ENCODE measurements at regions not wholly inside any gene's neighbourhood (a gene's known extent, or its start where the extent isn't known, plus 50 kb on each side); places are given as distances from the start of the nearest gene placed in this dataset.

DNA sequence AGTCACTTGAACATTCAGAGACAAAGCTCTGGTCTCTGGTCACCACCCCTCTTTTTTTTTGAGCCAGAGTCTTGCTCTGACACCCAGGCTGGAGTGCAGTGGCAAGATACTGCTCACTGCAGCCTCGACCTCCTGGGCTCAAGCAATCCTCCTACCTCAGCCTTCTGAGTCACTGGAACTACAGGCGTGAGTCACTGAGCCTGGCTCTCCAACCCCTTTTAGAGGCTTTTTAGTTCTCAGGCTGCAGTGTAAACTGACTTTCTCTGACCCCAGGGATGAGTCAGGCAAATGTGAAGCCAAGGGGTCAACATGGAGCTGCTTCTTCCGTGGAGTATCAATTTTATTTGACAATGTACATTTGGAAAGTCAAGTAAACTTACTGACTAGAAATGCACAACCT, 229.2 kb downstream of the PTTG2 start:
- no peak overlapping the region for H3K4me3 Mint-ChIP-seq
- DNase-seq (ENCODE audit: low spot score) = no peak
- ATAC-seq = peak in 1 of 2 donors; percentile 58

DNA sequence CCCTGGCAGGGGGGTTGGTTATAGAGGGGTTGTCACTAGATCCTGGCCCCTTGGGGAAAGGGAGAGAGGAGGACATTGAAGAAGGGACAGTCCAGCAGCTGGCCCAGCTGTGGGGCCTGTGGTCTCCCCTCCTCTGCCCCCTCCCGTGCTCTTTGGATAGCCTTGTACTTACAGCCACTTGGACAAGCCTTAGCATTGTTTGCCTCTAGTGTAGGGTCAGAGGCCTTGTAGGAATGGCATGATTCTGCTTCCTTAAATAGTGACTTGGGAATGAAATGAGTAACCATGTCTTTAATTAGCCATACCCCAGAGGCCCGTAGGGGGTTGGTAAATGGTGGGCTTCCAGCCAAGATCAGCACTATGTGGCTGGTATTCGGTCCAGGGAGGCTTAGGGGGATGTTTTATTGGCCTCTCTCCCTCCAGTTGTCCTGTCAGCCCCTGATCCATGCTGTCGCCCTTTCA, 230.6 kb downstream of the PTTG2 start:
- peaks cover 0 to 3% of the 10 kb centered on the region in 2 donors for H3K27me3 Mint-ChIP-seq
- peaks cover 0 to 8% of the 10 kb centered on the region in 2 donors for H3K4me1 Mint-ChIP-seq (ENCODE audit: low read depth in 2 of 2)
- H3K9me3 Mint-ChIP-seq = no peaks in the 10 kb centered on the region
- peaks cover 5% of the 10 kb centered on the region for H3K36me3 Mint-ChIP-seq
- no peak overlapping the region for H3K4me3 Mint-ChIP-seq
- ATAC-seq = no peak
- no peak for DNase-seq (ENCODE audit: low spot score)
- H3K27ac Mint-ChIP-seq = no peak overlapping the region

More for the DNA sequence above, 229.2 kb downstream of the PTTG2 start:
- Mint-ChIP-seq H3K4me1 (ENCODE audit: low read depth in 2 of 2) (peaks cover 0 to 8% of the 10 kb centered on the region in 2 donors), H3K36me3 (no peaks in the 10 kb centered on the region), H3K27me3 (peaks cover 0 to 3% of the 10 kb centered on the region in 2 donors), H3K9me3 (no peaks in the 10 kb centered on the region), H3K27ac (no peak overlapping the region)

DNA sequence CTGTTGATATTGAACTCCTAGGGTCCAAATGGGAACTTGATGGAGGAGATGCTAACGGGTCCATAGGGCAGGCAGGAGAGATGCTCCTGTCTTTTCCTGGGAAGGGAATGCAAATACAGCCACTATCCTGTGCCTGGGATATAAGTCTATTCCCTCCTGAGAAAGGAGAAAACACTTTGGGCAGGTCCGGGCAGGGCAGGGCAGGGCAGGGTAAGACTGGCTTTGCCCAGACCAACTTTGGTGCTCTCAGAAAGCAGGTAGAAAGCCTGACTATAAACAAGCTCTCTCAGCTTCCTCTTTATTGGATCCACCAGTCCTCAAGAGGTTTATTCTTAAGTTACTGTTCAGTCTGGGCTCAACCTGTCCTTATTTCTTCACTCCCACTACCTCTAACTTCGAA, 232.3 kb downstream of the PTTG2 start:
- Mint-ChIP-seq H3K27ac (no peak overlapping the region), H3K4me3 (no peak overlapping the region), H3K27me3 (peaks cover 0 to 3% of the 10 kb centered on the region in 2 donors), H3K9me3 (no peaks in the 10 kb centered on the region), H3K4me1 (ENCODE audit: low read depth in 2 of 2) (peaks cover 0 to 3% of the 10 kb centered on the region in 2 donors), H3K36me3 (peaks cover 9% of the 10 kb centered on the region)
- DNase-seq (ENCODE audit: low spot score) = no peak
- no peak for ATAC-seq

DNA sequence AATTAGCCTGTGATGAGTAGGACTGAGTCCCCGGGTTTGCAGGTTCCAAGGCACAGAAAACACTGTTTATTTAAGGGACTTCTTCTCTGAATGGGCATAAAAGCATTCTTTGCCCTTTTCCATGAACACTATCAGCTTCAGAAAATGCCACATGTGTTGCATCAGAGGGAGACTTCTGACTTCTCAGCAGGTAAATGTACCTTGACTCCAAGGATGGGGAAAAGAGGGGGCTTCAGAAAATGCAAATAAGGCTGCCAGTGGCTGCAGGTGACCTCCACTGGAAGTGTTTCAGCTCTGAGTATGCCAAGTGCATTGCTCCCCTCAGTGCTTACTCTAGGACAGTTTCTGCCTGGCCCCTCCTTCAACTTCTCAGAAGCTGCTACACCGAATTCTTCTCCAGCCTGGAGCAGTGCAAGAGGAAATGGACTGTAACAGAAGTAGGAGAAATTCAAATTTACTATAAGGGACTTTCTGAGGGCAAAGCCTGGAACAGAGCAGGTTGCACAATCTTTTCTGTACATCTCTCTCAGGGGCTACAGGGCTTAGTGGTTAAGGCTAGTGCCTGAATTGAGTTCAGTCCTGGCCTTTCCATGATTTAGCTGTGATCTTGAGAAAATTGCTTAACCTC, 233.2 kb downstream of the PTTG2 start:
- ATAC-seq = no peak
- peaks cover 9% of the 10 kb centered on the region for H3K36me3 Mint-ChIP-seq
- H3K27ac Mint-ChIP-seq = no peak overlapping the region
- no peak for DNase-seq (ENCODE audit: low spot score)
- H3K4me3 Mint-ChIP-seq = no peak overlapping the region
- H3K4me1 Mint-ChIP-seq (ENCODE audit: low read depth in 2 of 2) = no peaks in the 10 kb centered on the region
- no peaks in the 10 kb centered on the region for H3K9me3 Mint-ChIP-seq
- peaks cover 0 to 3% of the 10 kb centered on the region in 2 donors for H3K27me3 Mint-ChIP-seq

DNA sequence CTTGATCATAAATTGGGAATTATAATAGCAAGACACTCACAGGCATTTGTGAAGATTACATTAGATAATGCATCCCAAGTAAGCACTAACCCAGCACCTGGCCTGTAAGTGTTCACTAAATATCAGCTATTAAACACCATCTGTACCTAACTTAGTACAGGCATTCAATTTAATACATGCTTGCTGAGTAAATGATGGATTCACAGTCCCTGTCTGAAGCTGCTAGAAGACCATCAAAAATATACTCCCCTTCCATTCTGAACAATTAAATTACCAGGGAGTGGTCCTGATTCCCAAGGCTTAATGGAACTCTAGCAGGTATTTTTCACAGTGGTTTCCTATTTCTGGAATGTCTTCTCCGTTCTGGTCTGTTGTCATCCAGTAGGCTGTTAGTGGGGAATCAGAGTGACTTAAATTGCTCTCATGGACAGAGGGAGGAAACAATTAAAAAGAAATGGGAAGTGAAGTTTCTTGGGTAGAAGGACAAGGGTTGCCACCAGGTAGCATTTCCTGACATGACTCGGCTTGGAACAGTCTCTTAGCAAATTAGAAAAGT, 233.9 kb downstream of the PTTG2 start:
- H3K27ac Mint-ChIP-seq = no peak overlapping the region
- H3K36me3 Mint-ChIP-seq = peaks cover 9% of the 10 kb centered on the region
- H3K9me3 Mint-ChIP-seq = no peaks in the 10 kb centered on the region
- ATAC-seq = no peak
- DNase-seq (ENCODE audit: low spot score) = no peak
- peaks cover 0 to 3% of the 10 kb centered on the region in 2 donors for H3K27me3 Mint-ChIP-seq
- H3K4me1 Mint-ChIP-seq (ENCODE audit: low read depth in 2 of 2) = no peaks in the 10 kb centered on the region
- H3K4me3 Mint-ChIP-seq = no peak overlapping the region

DNA sequence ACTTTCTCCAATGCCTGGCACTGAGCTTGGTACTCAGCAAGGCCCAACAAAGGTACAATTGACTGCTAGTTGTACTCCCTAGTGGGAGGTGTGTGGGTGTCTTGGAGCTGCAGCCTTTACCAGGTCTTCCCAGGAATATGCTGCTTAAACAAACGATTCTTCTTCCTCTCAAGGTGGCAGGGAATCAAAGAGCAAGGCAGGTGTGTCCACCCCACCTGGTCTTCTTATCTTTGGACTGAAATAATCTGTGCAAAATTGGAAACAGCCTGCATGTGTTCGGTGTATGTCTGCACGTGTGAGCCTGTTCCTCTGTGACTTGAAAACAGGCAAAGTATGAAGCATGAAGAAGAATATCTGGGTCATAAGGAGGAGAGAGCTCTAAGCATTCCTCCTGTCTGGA, 235.3 kb downstream of the PTTG2 start:
- no peaks in the 10 kb centered on the region for H3K9me3 Mint-ChIP-seq
- DNase-seq (ENCODE audit: low spot score) = no peak
- peaks cover 0 to 3% of the 10 kb centered on the region in 2 donors for H3K27me3 Mint-ChIP-seq
- no peaks in the 10 kb centered on the region for H3K4me1 Mint-ChIP-seq (ENCODE audit: low read depth in 2 of 2)
- no peak for ATAC-seq
- no peak overlapping the region for H3K4me3 Mint-ChIP-seq
- H3K36me3 Mint-ChIP-seq = peaks cover 9% of the 10 kb centered on the region
- no peak overlapping the region for H3K27ac Mint-ChIP-seq

DNA sequence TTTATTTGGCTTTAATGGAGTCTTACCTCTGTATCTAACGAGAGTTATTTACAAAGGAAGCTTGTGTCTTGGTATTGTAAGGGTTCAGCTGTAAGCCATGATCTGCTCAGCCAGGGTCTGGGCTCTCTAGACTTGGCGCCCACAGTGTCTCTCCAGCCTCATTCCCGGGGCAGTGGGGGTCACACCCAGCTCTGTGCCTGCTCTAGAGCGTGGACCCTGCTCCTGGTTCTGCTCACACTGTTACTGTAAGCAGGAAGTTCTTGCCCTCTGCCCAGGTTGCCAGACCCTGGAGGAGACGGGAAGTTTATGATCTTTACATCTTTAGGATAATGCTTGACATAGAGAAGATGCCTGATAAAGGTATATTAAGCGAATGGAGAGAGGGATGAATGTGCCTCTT, 235.7 kb downstream of the PTTG2 start:
- H3K4me3 Mint-ChIP-seq = no peak overlapping the region
- H3K27me3 Mint-ChIP-seq = peaks cover 0 to 3% of the 10 kb centered on the region in 2 donors
- no peaks in the 10 kb centered on the region for H3K9me3 Mint-ChIP-seq
- H3K27ac Mint-ChIP-seq = no peak overlapping the region
- DNase-seq (ENCODE audit: low spot score) (no peak), ATAC-seq (no peak)
- no peaks in the 10 kb centered on the region for H3K4me1 Mint-ChIP-seq (ENCODE audit: low read depth in 2 of 2)
- peaks cover 9% of the 10 kb centered on the region for H3K36me3 Mint-ChIP-seq

DNA sequence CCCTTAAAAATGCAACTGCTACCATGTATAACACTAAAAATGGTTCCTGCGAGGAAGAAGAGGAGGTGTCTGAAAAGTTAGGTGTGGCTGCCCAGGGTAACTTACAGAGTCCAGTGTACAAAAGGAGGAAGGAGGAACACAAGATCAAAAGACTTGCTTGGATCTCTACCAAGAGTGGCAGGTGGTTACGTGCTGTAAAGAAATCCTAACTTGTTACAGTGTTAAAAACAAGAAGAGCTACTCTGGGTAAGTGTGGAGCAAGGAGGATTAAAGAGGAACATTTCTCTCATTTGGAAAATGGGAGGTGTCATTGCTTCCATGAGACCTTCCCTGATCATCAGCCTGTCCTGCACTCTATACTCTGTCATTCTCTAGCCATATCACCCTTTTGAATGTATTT, 242.0 kb downstream of the PTTG2 start:
- Mint-ChIP-seq H3K9me3 (no peaks in the 10 kb centered on the region), H3K27ac (no peak overlapping the region), H3K36me3 (no peaks in the 10 kb centered on the region), H3K27me3 (no peaks in the 10 kb centered on the region), H3K4me3 (no peak overlapping the region), H3K4me1 (ENCODE audit: low read depth in 2 of 2) (no peaks in the 10 kb centered on the region)
- no peak for DNase-seq (ENCODE audit: low spot score)
- no peak for ATAC-seq

DNA sequence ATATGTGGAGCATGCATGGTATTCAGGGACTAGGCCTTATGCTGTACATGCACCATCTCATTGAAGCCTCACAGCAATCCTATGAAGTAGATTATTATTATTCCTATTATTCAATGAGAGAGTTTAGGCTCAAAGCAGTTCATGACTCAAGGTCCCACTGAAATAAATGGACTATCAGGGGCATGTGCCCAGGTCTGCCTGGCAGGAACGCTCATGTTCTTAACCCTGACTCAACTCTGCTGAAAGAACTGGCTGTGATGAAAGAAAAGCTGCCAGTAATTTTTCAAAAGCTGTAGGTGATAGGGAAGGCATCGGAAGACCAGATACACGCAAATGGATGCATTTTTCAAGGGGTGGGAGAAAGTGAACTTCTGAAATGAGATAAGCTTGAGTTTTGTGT, 243.4 kb downstream of the PTTG2 start:
- Mint-ChIP-seq H3K36me3 (no peaks in the 10 kb centered on the region), H3K9me3 (no peaks in the 10 kb centered on the region), H3K27me3 (no peaks in the 10 kb centered on the region), H3K4me1 (ENCODE audit: low read depth in 2 of 2) (no peaks in the 10 kb centered on the region), H3K27ac (no peak overlapping the region), H3K4me3 (no peak overlapping the region)
- DNase-seq (ENCODE audit: low spot score) = no peak
- no peak for ATAC-seq

DNA sequence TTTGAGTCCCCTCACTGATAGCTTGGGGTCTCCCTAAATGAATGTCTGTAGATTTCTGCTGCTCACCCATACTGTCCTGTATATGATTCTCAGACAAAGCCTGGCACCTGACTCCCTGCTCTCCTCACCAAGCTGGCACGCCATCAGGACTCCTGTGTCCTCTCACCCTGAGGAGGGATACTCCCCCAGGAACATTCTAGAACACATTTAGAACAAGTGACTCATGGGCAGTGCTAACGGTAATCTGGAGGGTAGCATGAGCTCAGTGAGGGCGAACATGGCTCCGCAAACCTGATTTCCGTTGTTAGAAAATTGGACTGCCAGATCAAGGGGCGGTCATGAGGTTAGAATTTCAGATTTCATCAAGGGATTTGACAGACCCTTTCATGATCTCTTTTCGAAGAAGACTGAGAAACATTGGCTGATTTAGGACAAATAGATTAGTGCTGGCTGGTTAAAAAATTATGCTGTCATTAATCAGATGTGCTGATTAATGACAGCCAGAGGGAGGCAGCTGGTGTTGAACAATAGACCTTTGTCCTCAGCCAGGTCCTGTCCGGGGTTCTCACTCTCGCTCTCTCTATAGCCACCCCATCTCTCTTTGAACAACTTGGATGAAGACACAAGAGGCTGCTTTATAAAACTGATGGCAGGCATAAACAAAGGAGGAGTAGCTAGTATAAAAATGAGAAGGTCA, 244.3 kb downstream of the PTTG2 start:
- Mint-ChIP-seq H3K4me1 (ENCODE audit: low read depth in 2 of 2) (no peaks in the 10 kb centered on the region), H3K36me3 (no peaks in the 10 kb centered on the region), H3K4me3 (no peak overlapping the region), H3K27me3 (no peaks in the 10 kb centered on the region), H3K27ac (no peak overlapping the region), H3K9me3 (no peaks in the 10 kb centered on the region)
- no peak for DNase-seq (ENCODE audit: low spot score)
- ATAC-seq = no peak

DNA sequence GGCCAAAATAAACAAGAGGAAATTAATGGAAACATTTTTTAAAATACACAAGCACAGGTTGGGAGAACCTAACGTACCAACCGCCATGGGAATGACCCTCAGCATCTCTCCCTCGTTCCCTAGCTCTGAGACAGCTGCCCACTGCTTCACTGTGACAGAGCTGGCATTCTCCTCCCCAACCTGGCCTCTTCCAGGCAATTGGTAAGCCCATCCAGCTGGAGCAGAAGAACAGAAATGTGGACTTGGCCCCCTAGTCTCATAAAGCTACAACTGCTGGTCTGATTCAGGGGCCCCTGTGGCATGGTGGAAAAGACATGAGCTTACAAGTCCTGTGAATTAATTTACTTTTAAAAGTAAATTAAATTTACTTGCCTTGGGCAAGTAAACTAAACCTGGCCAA, 245.1 kb downstream of the PTTG2 start:
- no peaks in the 10 kb centered on the region for H3K36me3 Mint-ChIP-seq

DNA sequence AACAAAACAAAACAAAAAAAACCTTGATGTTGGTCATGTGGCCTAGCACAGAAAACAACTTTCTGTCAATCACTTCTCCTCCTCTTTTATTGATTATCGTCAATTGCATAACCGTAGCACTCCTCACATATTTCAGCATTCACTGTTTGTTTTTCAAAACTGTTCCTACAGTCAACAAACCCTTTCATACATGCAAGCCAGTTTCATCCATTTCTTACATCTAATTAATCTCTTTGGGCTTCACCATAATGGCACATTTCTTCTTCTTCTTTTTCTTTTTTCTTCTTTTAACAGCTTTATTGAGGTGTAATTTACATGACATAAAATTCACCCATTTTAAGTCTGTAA, 246.9 kb downstream of the PTTG2 start:
- no peaks in the 10 kb centered on the region for H3K36me3 Mint-ChIP-seq
- H3K27ac Mint-ChIP-seq = no peak overlapping the region
- H3K4me3 Mint-ChIP-seq = no peak overlapping the region
- no peaks in the 10 kb centered on the region for H3K27me3 Mint-ChIP-seq
- peaks cover 0 to 5% of the 10 kb centered on the region in 2 donors for H3K4me1 Mint-ChIP-seq (ENCODE audit: low read depth in 2 of 2)
- H3K9me3 Mint-ChIP-seq = no peaks in the 10 kb centered on the region
- DNase-seq (ENCODE audit: low spot score) = no peak
- ATAC-seq = no peak

More for the DNA sequence above, 245.1 kb downstream of the PTTG2 start:
- no peaks in the 10 kb centered on the region for H3K4me1 Mint-ChIP-seq (ENCODE audit: low read depth in 2 of 2)
- ATAC-seq = no peak
- no peak for DNase-seq (ENCODE audit: low spot score)
- no peak overlapping the region for H3K4me3 Mint-ChIP-seq
- no peak overlapping the region for H3K27ac Mint-ChIP-seq
- no peaks in the 10 kb centered on the region for H3K27me3 Mint-ChIP-seq
- no peaks in the 10 kb centered on the region for H3K9me3 Mint-ChIP-seq

DNA sequence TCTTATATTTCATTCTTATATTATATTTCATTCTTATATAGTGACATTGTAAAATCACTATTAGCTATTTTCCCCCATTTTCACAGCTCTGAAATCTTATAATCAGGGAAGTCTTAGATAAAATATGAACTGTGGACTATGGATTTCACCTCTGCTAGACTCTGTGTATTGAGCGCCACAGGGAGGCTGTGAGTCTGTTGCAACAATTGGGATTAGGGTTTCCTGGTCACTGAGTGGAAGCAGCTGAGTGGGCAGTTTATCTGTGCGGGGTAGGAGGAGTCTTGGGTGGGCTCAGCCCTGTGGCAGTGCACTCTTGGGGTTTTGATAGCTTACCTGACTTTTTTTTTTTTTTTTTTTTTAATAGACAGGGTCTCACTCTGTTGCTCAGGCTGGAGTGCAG, 249.5 kb downstream of the PTTG2 start:
- Mint-ChIP-seq H3K36me3 (no peaks in the 10 kb centered on the region), H3K27ac (no peak overlapping the region), H3K9me3 (no peaks in the 10 kb centered on the region), H3K4me3 (no peak overlapping the region), H3K27me3 (peaks cover 0 to 3% of the 10 kb centered on the region in 2 donors), H3K4me1 (ENCODE audit: low read depth in 2 of 2) (peaks cover 5 to 8% of the 10 kb centered on the region in 2 donors)
- DNase-seq (ENCODE audit: low spot score) (no peak), ATAC-seq (no peak)

DNA sequence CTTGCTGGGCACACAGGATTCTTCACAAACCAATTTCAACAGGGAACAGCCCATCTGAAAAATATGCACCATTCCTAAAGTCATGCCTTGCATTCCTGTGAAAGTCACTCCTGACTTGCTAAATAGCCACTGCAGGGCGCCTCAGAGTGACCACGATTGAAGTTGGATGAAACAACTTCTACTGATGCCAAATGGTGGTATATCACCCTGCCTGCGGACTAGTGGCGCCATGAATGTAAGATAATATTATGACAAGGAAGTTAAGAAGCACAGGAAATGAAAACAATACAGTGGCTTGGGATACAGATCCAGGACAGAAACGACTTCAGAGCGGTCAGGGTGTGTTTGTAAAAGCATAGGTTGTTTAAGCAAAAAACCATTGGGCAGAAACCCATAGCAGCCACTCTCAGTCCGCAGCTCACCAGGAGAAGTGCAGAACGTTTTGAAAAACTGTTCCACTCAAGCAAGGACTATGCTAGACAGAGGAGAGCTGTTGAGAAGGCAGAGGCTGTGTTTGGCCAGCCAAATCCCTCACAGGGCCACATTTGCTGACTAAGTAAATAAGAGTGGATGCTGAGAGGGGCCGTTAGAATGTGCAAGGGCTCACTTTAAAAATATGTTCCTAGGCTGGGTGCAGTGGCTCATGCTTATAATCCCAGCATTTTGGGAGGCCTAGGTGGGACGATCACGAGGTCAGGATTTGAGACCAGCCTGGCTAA, 250.4 kb downstream of the PTTG2 start:
- Mint-ChIP-seq H3K9me3 (no peaks in the 10 kb centered on the region), H3K4me3 (no peak overlapping the region), H3K27me3 (peaks cover 0 to 3% of the 10 kb centered on the region in 2 donors), H3K4me1 (ENCODE audit: low read depth in 2 of 2) (peaks cover 5 to 8% of the 10 kb centered on the region in 2 donors), H3K27ac (no peak overlapping the region), H3K36me3 (no peaks in the 10 kb centered on the region)
- ATAC-seq (no peak), DNase-seq (ENCODE audit: low spot score) (no peak)
